H9 (cell line): ENCODE measurements at regions not wholly inside any gene's neighbourhood (a gene's known extent, or its start where the extent isn't known, plus 50 kb on each side); places are given as distances from the start of the nearest gene placed in this dataset.

Experiments
- DNase-seq: peaks from one replicate; pipeline ENCODE4 v3.0.0-alpha.2; 2017
- H2AFZ ChIP-seq: one replicate; pipeline ENCODE4 v1.6.1; 2013; ENCODE audit warnings: mild to moderate bottlenecking, low read length, control low read depth, moderate library complexity
- H2AK5ac ChIP-seq: 2 replicates; pipeline ENCODE4 v1.6.1; 2013; ENCODE audit warnings: low read length, control low read depth, mixed read lengths; ENCODE audit not compliant: insufficient read length
- H2BK120ac ChIP-seq: one replicate; pipeline ENCODE4 v1.6.1; 2013; ENCODE audit warnings: low read depth, mild to moderate bottlenecking, low read length, control low read depth, inconsistent platforms; ENCODE audit not compliant: poor library complexity, severe bottlenecking
- H2BK12ac ChIP-seq: 2 replicates; pipeline ENCODE4 v1.6.1; 2013; ENCODE audit warnings: low read length, control low read depth, mixed read lengths, low read depth; ENCODE audit not compliant: insufficient read length
- H2BK15ac ChIP-seq: 2 replicates; pipeline ENCODE4 v1.6.1; 2013; ENCODE audit warnings: low read depth, low read length, control low read depth
- H2BK20ac ChIP-seq: one replicate; pipeline ENCODE4 v1.6.1; 2013; ENCODE audit warnings: low read depth, mild to moderate bottlenecking, low read length, control low read depth, inconsistent platforms; ENCODE audit not compliant: poor library complexity, severe bottlenecking
- H2BK5ac ChIP-seq: 2 replicates; pipeline ENCODE4 v1.6.1; 2013; ENCODE audit warnings: low read length, control low read depth, mixed read lengths; ENCODE audit not compliant: insufficient read length
- H3K14ac ChIP-seq: 2 replicates; pipeline ENCODE4 v1.6.1; 2013; ENCODE audit warnings: low read length, control low read depth; ENCODE audit not compliant: insufficient read depth
- H3K18ac ChIP-seq: 2 replicates; pipeline ENCODE4 v1.6.1; 2013; ENCODE audit warnings: low read depth, mild to moderate bottlenecking, mixed read lengths, low read length, control low read depth; ENCODE audit not compliant: insufficient read length
- H3K23ac ChIP-seq: 2 replicates; pipeline ENCODE4 v1.6.1; 2013; ENCODE audit warnings: low read length, control low read depth, mixed read lengths, low read depth; ENCODE audit not compliant: insufficient read length
- H3K23me2 ChIP-seq: 2 replicates; pipeline ENCODE4 v1.6.1; 2013; ENCODE audit warnings: low read depth, mild to moderate bottlenecking, mixed read lengths, low read length, control low read depth; ENCODE audit not compliant: insufficient read length, poor library complexity, severe bottlenecking
- H3K27ac ChIP-seq: 2 replicates; pipeline ENCODE4 v1.5.1; 2013; ENCODE audit warnings: low read length, control low read depth, mixed read lengths, low read depth; ENCODE audit not compliant: insufficient read length
- H3K27me3 ChIP-seq: 2 replicates; pipeline ENCODE4 v1.6.1; 2013; ENCODE audit warnings: low read length, control low read depth, inconsistent platforms; ENCODE audit not compliant: insufficient read depth
- H3K4ac ChIP-seq: 2 replicates; pipeline ENCODE4 v1.6.1; 2013; ENCODE audit warnings: low read depth, mild to moderate bottlenecking, control low read depth, inconsistent platforms, low read length, moderate library complexity
- H3K4me1 ChIP-seq: 2 replicates; pipeline ENCODE4 v1.6.1; 2013; ENCODE audit warnings: low read length, control low read depth, inconsistent platforms; ENCODE audit not compliant: insufficient read depth
- H3K4me2 ChIP-seq: 2 replicates; pipeline ENCODE4 v1.6.1; 2013; ENCODE audit warnings: low read length, control low read depth, mixed read lengths; ENCODE audit not compliant: insufficient read length, insufficient read depth
- H3K56ac ChIP-seq: 2 replicates; pipeline ENCODE4 v1.6.1; 2013; ENCODE audit warnings: low read depth, mild to moderate bottlenecking, mixed read lengths, low read length, control low read depth; ENCODE audit not compliant: insufficient read length
- H3K79me1 ChIP-seq: 2 replicates; pipeline ENCODE4 v1.6.1; 2013; ENCODE audit warnings: low read depth, mild to moderate bottlenecking, moderate library complexity, low read length, control low read depth, inconsistent platforms; ENCODE audit not compliant: insufficient read depth, poor library complexity, severe bottlenecking
- H3K79me2 ChIP-seq: 2 replicates; pipeline ENCODE4 v1.6.1; 2013; ENCODE audit warnings: low read length, control low read depth, inconsistent platforms; ENCODE audit not compliant: insufficient read depth
- H3K9ac ChIP-seq: 2 replicates; pipeline ENCODE4 v1.6.1; 2013; ENCODE audit warnings: low read length, control low read depth, mixed read lengths; ENCODE audit not compliant: insufficient read length; ENCODE audit errors: extremely low read depth
- H3K9me3 ChIP-seq: one replicate; pipeline ENCODE4 v1.6.1; 2013; ENCODE audit warnings: low read depth, low read length, inconsistent platforms; ENCODE audit not compliant: control insufficient read depth
- H3T11ph ChIP-seq: one replicate; pipeline ENCODE4 v1.6.1; 2013; ENCODE audit warnings: mild to moderate bottlenecking, low read length, control low read depth, inconsistent platforms
- H4K20me1 ChIP-seq: one replicate; pipeline ENCODE4 v1.6.1; 2013; ENCODE audit not compliant: control insufficient read depth, insufficient read length, insufficient read depth
- H4K5ac ChIP-seq: 2 replicates; pipeline ENCODE4 v1.6.1; 2013; ENCODE audit warnings: low read depth, mild to moderate bottlenecking, mixed read lengths, low read length, control low read depth; ENCODE audit not compliant: insufficient read length
- H4K8ac ChIP-seq: replicated peaks from 2 replicates; pipeline ENCODE4 v1.6.1; 2013; ENCODE audit warnings: low read length, control low read depth, mixed read lengths, low read depth; ENCODE audit not compliant: insufficient read length
- H4K91ac ChIP-seq: 2 replicates; pipeline ENCODE4 v1.6.1; 2013; ENCODE audit warnings: low read depth, mild to moderate bottlenecking, moderate library complexity, mixed read lengths, low read length, control low read depth; ENCODE audit not compliant: insufficient read length
- H3K27ac Mint-ChIP-seq, 3 experiments: 2 replicates in 2 of 3; 3 replicates in 1 of 3; pipeline ENCODE4 v1.8.0; 2020 to 2021; ENCODE audit warnings: mixed read lengths in 3 of 3, mild to moderate bottlenecking in 1 of 3, moderate library complexity in 1 of 3
- H3K27me3 Mint-ChIP-seq: 2 replicates; pipeline ENCODE4 v1.8.0; 2021; ENCODE audit warnings: low read depth, mild to moderate bottlenecking, moderate library complexity, mixed read lengths
- H3K36me3 Mint-ChIP-seq, 3 experiments: 2 replicates in 2 of 3; 3 replicates in 1 of 3; pipeline ENCODE4 v1.8.0; 2020 to 2021; ENCODE audit warnings: low read depth in 3 of 3, mixed read lengths in 3 of 3; ENCODE audit not compliant: insufficient read depth in 1 of 3
- H3K4me1 Mint-ChIP-seq, 2 experiments: 2 replicates each; pipeline ENCODE4 v1.8.0; 2020; ENCODE audit warnings: mixed read lengths in 2 of 2
- H3K4me3 Mint-ChIP-seq, 2 experiments: 2 replicates in 1 of 2; 3 replicates in 1 of 2; pipeline ENCODE4 v1.8.0; 2020 to 2021; ENCODE audit warnings: mild to moderate bottlenecking in 2 of 2, mixed read lengths in 2 of 2, moderate library complexity in 1 of 2
- H3K9me3 Mint-ChIP-seq, 2 experiments: 2 replicates in 1 of 2; 3 replicates in 1 of 2; pipeline ENCODE4 v1.8.0; 2020; ENCODE audit warnings: mild to moderate bottlenecking in 2 of 2, mixed read lengths in 2 of 2, moderate library complexity in 1 of 2
- WGBS: extraction: QIAGEN DNeasy Blood & Tissue Kit; methylation state at CpG from one replicate; pipeline ENCODE4 v1.1.7; 2013; ENCODE audit warnings: missing lambda C conversion rate, low lambda C conversion rate, mixed read lengths; ENCODE audit not compliant: insufficient read length; ENCODE audit errors: extremely low coverage; 5-methylcytosine and 5-hydroxymethylcytosine counted together
- TF ChIP-seq, protein P1 (sequence below): fragments of 200-600 bp; sonication (generic); conservative IDR thresholded peaks from 3 replicates; pipeline ENCODE4 v1.8.0; 2021; ENCODE audit warnings: antibody characterized with exemption, mild to moderate bottlenecking

DNA sequence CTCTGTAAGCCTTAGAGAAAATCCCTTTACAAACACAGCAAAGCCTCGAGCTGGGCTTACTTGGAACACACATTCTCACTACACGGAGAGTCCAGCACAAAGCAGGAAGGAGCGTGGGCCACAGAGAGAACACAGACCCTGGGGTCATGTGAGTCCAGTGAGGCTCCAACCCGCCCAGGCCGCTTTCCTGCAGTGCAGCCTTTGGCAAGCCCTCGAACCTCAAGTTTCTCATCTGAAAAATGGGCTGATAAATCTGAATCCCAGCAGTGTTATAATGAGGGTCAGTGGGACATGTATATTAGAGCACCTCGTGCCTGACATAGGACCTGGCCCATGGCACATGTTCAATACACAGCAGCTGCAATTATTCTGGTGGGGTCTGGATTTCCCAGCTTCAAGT, 305.5 kb upstream of the SULF2 start:
- no peak for DNase-seq
- Histone ChIP-seq H3K9ac (no peak overlapping the region), H4K8ac (no peak overlapping the region), H3K4me1 (no peaks in the 10 kb centered on the region), H3K56ac (no peak overlapping the region), H2BK12ac (no peak overlapping the region), H3K9me3 (no peaks in the 10 kb centered on the region), H3K23ac (no peak overlapping the region), H4K91ac (no peak overlapping the region), H3K79me2 (no peaks in the 10 kb centered on the region), H3K14ac (no peak overlapping the region), H3K27ac (no peak overlapping the region), H2AFZ (no peak overlapping the region), H3K4me2 (no peak overlapping the region), H3K18ac (no peak overlapping the region), H3K23me2 (no peaks in the 10 kb centered on the region), H2AK5ac (no peak overlapping the region), H3K27me3 (no peaks in the 10 kb centered on the region), H3K4ac (no peak overlapping the region), H2BK15ac (no peak overlapping the region), H2BK5ac (no peak overlapping the region), H4K20me1 (no peaks in the 10 kb centered on the region), H4K5ac (no peak overlapping the region), H2BK120ac (no peak overlapping the region), H2BK20ac (no peak overlapping the region), H3T11ph (no peak overlapping the region), H3K79me1 (no peaks in the 10 kb centered on the region)
- Mint-ChIP-seq H3K27ac (no peak overlapping the region), H3K4me1 (0 out of 4 replicates have a peak, but pooled peaks cover 2 to 5% of the 10 kb centered on the region in 2 experiments), H3K27me3 (no peaks in the 10 kb centered on the region), H3K9me3 (peaks cover 0 to 4% of the 10 kb centered on the region in 2 experiments; a peak in 3 of 5 replicates), H3K4me3 (no peak overlapping the region), H3K36me3 (no peaks in the 10 kb centered on the region; a peak in 1 of 7 replicates)
- TF ChIP-seq, protein P1, sequence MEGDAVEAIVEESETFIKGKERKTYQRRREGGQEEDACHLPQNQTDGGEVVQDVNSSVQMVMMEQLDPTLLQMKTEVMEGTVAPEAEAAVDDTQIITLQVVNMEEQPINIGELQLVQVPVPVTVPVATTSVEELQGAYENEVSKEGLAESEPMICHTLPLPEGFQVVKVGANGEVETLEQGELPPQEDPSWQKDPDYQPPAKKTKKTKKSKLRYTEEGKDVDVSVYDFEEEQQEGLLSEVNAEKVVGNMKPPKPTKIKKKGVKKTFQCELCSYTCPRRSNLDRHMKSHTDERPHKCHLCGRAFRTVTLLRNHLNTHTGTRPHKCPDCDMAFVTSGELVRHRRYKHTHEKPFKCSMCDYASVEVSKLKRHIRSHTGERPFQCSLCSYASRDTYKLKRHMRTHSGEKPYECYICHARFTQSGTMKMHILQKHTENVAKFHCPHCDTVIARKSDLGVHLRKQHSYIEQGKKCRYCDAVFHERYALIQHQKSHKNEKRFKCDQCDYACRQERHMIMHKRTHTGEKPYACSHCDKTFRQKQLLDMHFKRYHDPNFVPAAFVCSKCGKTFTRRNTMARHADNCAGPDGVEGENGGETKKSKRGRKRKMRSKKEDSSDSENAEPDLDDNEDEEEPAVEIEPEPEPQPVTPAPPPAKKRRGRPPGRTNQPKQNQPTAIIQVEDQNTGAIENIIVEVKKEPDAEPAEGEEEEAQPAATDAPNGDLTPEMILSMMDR, result no peak
- WGBS, result no CpG with 5 or more reads among the region's 7 CpGs
